Fibroblast of gingiva (primary cell): ENCODE measurements at regions not wholly inside any gene's neighbourhood (a gene's known extent, or its start where the extent isn't known, plus 50 kb on each side); places are given as distances from the start of the nearest gene placed in this dataset.
"Not testable (repeated sequence)": the region's sequence is repeated elsewhere in the genome, so short reads cannot be mapped to it uniquely, and the experiment has no call there.

Source experiments
- DNase-seq: peaks from one replicate; pipeline ENCODE4 v3.0.0-alpha.2; 2011; ENCODE audit warnings: low read depth

DNA sequence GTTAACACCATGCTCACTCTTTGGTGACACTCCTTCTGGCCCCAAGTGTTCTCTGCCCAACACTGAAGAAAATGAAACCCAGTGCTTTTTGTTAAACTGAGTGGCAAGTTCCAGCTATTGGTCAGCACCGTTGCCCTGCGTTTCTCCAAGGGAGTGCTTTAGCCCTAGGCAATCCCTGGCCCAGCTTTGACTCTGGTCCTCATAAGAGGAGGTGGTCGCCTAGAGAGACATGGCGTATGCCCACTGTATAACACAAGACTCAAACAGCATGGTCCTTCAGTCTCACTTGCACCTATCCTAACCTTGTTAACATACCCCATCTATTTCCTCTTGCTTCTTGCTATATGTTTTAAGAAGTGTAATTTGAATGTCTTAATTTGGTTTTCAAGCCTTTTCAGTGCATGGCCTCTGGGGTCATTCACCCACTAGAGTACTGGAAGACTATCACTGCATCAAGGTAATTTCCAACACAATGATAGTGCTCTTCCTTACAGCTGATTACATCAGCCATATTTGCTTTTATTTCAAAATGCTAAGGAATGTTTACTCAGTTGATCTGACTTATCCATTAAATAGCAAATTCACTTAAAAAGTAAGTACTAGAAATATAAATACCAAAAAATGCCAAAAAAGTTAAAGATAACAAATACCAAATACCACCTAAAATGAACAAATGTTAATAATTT is 190.5 kb upstream of the SOX21 start:
- no peak for DNase-seq

DNA sequence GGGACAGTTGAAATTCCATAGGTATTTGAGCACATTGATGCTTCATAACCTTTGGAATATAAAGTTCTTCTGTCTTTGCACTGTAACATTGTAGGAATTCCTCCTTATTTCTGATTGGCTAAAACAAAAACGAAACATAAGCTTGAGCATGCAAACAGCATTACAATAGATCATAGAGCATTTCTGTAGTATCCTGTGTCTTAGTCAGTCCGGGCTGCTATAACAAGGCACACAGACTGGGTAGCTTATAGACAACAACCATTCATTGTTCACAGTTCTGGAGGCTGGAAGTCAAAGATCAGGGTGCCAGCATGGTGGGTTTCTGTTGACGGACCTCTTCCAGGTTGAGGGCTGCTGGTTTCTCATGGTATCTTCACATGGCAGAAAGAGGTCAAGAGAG is 188.7 kb upstream of the SOX21 start:
- DNase-seq = no peak

DNA sequence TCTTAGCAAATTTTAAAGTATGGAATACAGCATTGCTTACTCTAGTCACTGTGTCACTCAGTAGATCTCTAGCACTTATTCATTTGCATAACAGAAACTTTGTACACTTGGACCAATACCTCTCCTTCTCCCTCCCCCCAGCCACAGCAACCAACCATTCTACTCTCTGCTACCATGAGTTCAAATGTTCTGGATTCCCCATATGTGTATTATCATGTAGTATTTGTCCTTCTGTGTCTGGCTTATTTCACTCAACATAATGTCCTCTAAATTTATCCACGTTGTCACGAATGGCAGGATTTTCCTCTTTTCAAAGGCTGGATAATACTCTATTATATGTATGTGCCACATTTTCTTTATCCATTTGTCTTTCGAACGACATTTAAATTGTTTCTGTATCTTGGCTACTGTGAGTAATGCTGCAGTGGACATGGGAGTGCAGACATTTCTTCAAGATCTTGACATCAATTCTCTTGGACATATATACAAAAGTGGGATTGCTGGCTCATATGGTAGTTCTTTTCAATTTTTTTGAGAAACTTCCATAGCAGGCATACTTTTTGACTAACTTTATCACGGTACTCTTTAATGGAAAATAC is 184.5 kb upstream of the SOX21 start:
- no peak for DNase-seq

DNA sequence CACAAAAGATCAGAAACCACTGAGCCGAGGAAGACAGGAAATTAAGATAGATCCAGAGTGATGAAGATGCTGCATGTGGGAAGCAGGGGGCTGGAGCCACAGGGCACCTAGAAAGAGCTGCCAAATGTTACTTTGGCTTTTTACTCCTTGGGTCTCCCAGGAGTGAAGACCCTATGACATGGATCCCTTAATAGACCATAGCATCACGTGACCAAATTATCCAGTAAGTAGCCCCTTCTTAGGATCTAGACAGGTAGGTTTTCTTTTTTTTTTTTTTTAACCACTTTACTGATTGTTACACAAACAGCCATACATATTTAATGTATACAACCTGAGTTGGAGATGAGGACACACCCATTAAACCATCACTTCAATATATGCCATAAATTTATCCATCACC is 183.9 kb upstream of the SOX21 start:
- DNase-seq = no peak

DNA sequence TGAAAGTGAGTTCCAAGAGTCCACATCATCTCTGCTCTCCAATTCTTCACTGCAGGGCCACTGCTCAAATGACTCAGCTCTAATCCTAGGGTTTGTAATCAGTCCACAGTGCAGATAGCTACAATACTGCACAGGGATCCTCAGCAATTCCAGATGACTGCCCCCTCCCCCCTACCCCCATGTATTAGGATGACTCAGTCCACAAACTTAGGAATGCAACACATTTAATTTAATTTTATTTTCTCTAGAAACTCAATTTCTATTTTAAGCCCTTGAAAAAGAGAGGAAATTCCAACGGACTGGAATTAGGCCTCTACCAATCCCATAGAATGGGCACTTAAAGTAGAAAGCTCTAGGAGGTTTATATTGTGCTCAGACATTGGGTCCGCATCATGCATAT is 173.8 kb upstream of the SOX21 start:
- DNase-seq = no peak

DNA sequence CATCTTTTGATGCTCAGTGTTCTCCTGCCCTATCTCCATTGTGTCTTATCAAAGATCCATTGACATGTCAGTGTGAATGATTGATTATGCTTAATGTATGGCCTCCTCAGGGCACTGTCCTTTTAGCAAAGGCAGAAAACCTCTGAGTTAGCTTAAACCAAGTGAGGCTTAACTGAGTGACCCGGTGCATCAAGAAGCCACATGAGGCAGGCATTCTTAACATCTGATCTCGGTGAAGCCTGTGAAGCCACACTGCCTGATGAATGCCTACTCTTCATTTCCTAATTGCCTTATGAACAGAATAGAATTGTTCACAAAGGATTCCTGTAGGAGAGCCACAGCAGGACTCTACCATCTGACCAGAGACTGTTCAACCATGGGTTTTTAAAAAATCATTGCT is 168.1 kb upstream of the SOX21 start:
- DNase-seq = no peak

DNA sequence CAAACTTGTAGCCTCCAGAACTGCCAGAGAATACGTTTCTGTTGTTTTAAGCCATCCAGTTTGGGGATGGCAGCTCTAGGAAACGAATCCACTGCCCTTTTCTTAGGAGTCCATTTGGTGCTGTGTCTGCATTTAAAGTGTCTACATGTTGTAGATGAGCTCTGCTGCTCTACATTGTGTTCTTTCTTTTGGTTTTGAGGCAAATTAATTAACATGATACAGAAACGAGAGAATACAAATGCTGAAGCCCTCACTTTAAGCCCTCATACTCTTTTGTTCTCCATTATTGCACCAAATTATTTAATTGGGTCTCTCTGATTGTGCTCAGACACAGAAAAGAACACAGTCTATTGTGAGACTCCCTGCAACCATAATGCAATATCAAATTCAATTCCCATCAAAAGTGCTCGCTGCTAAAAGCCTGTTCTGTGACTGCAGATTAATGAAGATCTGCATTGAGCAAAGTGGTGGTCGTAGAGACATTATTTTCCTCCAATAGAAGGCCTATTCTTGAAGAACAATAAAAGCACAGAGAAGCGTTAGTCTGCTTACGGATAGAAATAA is 166.3 kb upstream of the SOX21 start:
- no peak for DNase-seq

DNA sequence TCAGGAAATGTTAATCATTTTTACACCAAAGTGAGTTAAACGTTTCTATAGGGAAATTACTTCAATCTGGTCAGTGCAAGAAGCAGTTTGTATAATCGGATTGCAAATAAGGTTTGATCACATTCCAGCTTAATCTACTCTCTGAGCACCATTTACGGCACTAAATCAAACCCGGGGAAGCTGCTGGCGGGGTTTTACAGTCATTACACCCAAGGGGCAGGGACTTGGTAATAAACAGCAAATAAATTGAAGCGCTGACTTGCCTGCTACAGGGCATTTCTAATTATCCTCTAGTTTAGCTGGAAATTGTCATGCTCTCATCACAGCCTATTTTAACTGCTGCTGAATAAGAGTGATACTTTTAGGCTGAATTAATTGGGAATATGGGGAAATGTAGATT is 152.1 kb upstream of the SOX21 start:
- DNase-seq = no peak

DNA sequence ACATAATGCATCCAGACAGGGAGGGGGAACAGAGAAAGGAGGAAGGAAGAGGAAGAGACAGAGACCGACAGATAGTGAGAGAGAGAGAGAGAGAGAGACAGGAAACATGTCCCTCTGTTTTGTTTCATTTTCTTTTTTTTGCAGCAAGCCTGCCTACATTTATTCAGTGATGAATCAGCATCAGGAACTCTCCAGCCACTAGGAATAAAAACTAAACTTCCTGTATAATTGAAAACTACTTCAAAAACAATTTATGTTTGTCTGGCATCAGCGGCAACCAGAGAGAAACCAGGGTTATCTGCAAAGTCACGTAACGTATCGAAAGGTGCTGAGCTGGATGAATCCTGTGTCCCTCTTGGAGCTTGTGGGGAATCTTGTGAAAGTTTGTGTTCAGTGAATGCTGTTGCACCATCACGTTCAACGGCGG is 148.6 kb upstream of the SOX21 start:
- DNase-seq = peak; percentile 21

DNA sequence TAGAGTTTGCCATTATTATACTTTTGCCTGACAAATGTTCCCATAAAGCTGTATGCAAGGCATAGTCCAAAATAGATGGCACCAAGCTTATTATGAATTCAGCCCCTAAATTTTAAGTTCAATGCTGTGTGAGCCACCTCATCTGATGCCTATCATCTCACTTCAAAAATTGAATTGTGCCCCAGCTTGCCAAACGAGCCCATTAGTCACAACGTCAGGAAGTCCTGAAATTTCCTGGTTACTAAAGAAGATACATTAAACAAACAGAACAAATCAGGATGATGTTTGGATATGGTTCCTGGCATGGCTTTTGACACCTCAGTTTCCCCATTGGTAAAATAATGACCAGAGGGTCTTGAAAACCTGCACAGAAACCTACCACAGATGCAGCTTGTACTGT is 147.5 kb upstream of the SOX21 start:
- DNase-seq = no peak

DNA sequence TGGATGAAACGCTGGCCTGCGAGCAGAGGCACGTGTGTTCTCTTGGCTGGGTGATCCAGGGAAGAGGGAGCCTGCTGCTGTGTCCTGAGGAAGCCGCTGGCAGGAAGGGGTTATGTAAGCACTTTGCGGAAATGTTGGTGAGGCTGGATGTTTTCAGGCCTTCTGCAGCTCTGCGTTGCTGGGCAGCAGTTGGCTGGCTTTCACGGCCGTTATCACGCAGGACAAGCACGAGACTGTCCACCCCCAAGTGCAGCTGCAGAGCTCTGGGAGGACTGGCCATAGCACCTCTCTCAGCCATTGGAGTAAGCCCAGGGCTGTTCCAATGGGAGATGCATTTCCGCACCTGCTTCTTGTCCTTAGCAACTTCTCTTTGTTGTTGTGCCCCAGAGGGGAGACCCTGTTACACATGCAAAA is 146.9 kb upstream of the SOX21 start:
- DNase-seq = no peak

DNA sequence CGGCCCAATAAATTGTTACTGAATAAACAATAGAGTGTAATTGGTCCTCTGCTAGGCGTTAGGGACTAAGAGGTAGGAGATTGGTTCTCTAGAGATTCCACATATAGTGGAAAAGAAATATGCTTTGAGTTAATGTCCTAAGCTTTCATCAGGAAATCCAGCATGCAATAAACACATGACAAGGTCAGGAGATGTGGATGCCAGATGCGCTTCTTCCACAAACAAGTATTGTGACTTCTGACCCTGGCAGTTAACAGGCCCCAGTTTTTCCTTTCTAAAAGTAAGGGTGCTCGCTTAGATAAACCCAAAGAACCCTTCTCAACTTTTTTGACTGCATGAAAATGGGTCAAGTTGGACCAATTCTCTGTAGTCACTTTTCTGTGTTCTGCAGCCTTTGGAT is 146.5 kb upstream of the SOX21 start:
- no peak for DNase-seq

DNA sequence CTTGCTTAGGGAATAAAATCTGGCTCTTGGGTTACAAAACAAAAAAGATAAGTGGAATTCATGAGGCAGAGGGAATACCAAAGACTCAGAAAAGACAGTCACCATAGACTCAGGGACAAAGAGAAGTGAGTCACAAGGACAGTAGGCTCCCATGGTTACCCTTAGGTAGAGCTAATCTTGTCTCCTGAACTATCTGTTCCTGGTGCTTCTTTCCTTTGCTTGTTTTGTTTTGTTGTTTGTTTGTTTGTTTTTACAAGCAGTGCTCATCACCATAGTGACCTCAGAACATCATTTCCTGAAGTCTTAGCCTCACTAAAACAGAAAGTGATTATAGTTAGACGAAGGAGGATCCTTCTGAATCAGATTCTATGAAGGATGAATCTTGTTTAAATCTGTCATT is 142.3 kb upstream of the SOX21 start:
- no peak for DNase-seq

DNA sequence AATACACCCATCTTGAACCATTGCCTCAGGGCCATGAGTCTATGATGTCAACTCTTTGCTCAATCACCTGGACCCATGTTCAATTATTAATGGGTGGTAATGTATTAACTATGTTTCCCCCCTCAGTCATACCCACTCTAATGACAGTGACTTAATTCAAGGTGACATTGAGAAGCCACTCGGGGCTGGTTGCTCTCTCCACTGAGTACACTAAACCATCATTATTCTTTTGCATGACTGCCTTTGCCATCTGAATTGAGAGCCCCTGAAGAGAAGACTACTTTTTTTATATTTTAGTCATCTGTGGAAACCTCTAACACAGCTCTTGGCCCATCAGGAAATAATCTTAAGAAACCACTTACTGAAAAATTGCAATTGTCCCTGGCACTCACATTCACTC is 139.2 kb upstream of the SOX21 start:
- no peak for DNase-seq

DNA sequence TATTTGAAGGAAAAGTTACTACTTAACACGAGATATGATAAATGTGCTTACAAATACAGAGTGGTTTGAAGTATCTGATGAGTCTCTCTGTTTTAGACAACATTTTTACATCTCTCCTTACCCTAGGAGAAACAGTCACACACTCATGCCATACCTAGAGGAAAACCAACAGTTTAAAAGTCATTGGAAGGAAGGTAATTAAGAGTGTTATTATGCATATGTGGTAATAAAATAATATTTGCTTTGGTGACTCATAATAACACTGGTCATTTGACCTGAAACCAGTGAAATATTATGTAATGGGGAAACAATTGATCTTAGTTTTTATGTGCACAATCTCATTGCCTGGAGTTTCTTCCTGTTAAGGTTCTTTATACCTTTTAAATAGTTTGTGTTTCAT is 136.9 kb upstream of the SOX21 start:
- no peak for DNase-seq

DNA sequence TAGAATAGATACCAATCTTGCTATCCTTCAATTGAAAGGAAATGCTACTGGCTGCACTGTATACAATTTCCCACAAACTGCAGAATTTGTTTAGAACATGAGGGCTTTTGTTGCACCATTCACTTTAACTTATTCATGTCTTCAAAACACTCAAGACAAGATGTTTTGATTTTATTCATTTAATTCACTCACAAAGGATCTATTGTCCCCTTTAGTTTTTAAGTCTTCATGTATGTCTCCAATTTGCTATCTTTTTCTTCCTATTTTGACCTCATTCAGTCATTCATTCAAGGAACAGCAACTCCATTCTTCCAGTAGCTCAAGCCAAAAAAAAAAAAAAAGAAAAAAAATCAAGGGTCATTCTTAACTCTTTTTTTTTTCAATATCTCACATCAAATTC is 130.6 kb upstream of the SOX21 start:
- DNase-seq = no peak

DNA sequence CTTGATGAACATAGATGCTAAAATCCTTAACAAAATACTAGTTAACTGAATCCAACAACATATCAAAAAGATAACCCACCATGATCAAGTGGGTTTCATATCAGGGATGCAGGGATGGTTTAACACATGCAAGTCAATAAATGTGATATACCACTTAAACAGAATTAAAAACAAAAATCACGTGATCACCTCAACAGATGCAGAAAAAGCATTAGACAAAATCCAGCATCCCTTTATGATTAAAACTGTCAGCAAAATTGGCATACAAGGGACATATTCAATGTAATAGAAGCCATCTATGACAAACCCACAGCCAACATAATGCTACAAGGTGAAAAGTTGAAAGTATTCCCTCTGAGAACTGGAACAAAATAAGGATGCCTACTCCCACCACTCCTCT is 124.7 kb upstream of the SOX21 start:
- DNase-seq = not testable (repeated sequence)

DNA sequence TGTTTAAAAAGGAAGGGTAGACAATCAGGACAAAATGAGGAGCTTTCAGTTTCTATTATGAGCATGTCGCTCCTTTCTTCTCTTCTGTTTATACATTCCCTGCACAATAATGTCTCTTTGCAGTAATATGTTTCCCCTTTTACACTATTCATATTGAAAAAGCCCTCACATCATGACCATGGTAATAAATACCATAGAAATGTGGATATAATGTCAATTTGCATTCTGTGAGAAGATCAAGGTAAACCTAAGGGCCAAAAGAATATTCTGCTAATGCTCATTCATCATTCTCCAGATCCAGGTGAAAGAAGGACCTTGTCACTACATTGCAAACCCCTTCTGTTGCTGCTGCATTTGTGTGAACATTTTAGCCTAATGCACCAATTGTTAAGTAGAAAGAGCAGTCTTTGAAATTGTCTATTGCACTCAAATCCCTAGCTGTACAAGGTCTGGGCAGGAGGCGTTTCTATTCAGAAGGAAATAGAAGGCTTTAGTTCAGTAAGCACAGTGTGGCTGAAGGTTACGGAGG is 117.6 kb upstream of the SOX21 start:
- no peak for DNase-seq

DNA sequence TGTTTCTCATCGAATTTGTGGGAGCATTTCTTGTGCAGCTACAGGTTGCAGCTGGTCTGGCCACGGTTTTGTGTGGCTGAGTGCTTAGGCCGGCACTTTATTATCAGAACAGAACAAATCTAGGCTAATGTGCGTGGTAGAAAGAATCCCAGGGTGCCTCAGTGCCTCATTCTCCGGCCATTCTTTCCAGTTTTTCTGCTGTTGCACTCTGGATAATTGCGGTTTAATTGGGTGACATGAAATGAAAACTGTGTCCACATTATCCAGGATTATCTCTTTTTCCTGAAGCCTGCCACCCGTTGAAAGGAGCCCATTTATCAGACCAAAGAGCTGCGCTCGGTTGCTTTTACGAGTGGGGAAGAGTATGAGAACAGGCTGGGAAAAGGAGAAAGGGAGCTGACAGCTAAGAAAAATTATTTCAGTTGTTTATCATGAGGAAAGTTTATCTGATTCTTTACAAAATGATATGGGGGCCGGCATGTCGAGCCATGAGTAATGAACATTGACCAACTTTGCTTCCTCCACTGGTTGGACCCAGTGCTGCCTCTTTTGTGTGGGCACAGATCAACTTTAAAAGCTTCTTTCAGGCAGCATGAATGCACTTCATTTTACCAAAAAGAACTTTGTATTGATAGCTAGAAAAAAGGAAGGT is 117.0 kb upstream of the SOX21 start:
- no peak for DNase-seq

DNA sequence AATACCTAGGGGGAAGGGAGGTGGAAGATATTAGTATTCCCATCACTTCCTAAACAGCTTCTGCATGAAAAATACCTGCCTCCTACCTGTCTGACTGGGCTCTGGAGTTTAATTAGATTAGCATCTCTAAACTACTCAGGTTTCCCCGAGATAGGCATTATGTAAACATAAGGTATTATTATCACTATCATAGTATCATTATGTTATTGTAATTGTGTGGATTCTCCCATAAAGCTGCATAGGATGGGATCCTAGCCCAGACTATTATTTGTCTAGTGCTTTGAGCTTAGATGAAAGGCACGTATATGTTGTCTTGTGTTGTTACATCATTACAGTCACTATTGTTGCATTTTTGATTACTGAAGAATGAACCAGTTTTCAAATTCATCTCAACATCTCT is 115.2 kb upstream of the SOX21 start:
- no peak for DNase-seq

DNA sequence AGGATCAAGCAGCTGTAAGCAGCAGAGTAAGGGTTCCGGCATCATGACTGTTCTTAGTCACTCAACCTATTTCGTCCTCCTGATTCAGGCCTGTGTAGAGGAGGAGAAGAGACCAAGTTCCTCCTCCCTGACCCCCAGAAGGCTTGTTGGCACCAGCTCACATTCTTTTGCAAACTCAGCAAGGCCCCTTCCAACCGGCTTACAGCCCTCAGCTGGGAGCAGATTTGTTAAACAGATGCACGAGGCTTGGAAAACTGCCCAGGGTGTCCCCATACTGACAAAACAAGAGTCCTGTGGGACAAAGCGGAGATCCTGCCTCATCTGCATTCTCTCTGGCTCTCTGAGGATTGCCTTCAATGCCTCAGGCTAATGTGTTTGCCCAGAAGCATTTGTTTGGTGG is 113.2 kb upstream of the SOX21 start:
- DNase-seq = peak; percentile 38

DNA sequence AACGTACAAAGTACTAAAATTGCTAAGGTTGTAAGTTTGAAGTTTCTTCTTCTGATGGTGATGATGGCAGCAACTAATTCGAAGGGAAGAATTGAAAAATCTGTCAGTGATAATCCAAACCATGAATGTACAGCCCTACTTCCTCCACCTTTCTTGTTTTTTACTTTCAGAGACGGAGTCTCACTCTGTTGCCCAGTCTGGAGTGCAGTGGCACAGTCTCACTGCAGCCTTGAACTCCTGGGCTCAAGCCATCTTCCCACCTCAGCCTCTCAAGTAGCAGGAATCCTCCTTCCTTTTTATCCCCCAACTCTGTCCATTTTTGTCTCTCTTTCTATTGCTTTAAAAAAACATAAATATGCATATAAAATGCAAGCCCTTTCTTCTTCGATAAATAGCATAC is 112.3 kb upstream of the SOX21 start:
- DNase-seq = no peak

DNA sequence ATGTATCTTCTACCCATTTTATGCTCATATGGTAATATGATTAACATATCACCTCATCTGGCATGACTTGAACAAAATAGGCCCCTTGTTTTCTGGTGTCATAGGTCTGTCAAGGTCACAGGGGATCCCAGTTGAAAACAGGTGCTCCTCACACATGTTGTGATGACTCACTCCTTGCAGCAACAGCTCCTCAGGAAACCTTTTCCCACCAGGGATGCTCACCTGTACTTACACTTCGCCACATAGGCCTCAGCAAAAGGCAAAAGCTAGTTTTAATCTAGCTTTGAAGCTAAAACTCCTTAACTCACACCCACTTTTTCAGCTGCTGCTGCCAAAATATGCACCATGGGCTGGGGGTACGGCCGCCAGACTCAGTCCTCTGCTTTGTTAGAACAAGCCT is 110.0 kb upstream of the SOX21 start:
- DNase-seq = no peak
